Thyroid gland (tissue), 4 donors: ENCODE measurements at regions not wholly inside any gene's neighbourhood (a gene's known extent, or its start where the extent isn't known, plus 50 kb on each side); places are given as distances from the start of the nearest gene placed in this dataset.
"Not testable (repeated sequence)": the region's sequence is repeated elsewhere in the genome, so short reads cannot be mapped to it uniquely, and the experiment has no call there.

Experiments
- DNase-seq, 2 donors: peaks; one replicate each; pipeline ENCODE4 v3.0.0-alpha.2; 2019
- H3K27ac ChIP-seq, 3 donors: fragments of 200-600 bp; sonication (generic); 1 replicate in 2 of 3; 2 replicates in 1 of 3; pipeline ENCODE4 v1.5.1; 2016 to 2019; ENCODE audit warnings: mild to moderate bottlenecking in 1 of 3, moderate library complexity in 1 of 3
- H3K27me3 ChIP-seq: fragments of 200-600 bp; sonication (generic); one replicate; pipeline ENCODE4 v1.5.1; 2019
- H3K36me3 ChIP-seq, 2 donors: fragments of 200-600 bp; sonication (generic); one replicate each; pipeline ENCODE4 v1.5.1; 2016 to 2019
- H3K4me1 ChIP-seq, 2 donors: fragments of 200-600 bp; sonication (generic); one replicate each; pipeline ENCODE4 v1.5.1; 2017 to 2019
- H3K4me3 ChIP-seq, 3 donors: fragments of 200-600 bp; sonication (generic); replicated peaks in 1 of 3; 1 replicate in 2 of 3; 2 replicates in 1 of 3; pipeline ENCODE4 v1.5.1; 2016; ENCODE audit warnings: mild to moderate bottlenecking in 1 of 3
- H3K9me3 ChIP-seq: fragments of 200-600 bp; sonication (generic); one replicate; pipeline ENCODE4 v1.5.1; 2017
- CTCF ChIP-seq, 6 experiments: fragments of 200-600 bp in 3 of 6; fragments of 450-650 bp in 3 of 6; sonication (generic) in 3 of 6; IDR thresholded peaks; one replicate each; pipeline ENCODE4 v1.5.1; 2016 to 2019; ENCODE audit warnings: antibody characterized with exemption in 6 of 6, mild to moderate bottlenecking in 2 of 6, inconsistent platforms in 1 of 6, moderate library complexity in 1 of 6
- POLR2A ChIP-seq, 2 donors: fragments of 450-650 bp; IDR thresholded peaks; one replicate each; pipeline ENCODE4 v1.6.1; 2017; ENCODE audit warnings: antibody characterized with exemption in 2 of 2, mild to moderate bottlenecking in 2 of 2, moderate library complexity in 1 of 2
- WGBS, 2 donors: methylation state at CpG; one replicate each; pipeline ENCODE4 v1.1.5; 2017; 5-methylcytosine and 5-hydroxymethylcytosine counted together
- intact Hi-C: fragments of 100-400 bp; cut with DNase I; formaldehyde crosslinking; loops from one replicate; pipeline ENCODE4 v1.15.1; 2023

- no peak for DNase-seq
- WGBS, 2 donors: 66 to 75% methylated on average over 6 of the region's 6 CpGs
- Histone ChIP-seq H3K27me3 (no peaks in the 10 kb centered on the region), H3K4me3 (no peak overlapping the region), H3K27ac (no peak overlapping the region), H3K9me3 (no peaks in the 10 kb centered on the region), H3K4me1 (no peaks in the 10 kb centered on the region), H3K36me3 (no peaks in the 10 kb centered on the region)
- no peak for TF ChIP-seq CTCF (IDR thresholded peaks at IDR 0.05)
- TF ChIP-seq POLR2A (IDR thresholded peaks at IDR 0.05): no peak
- intact Hi-C loops: no loop called here
Observed at GRCh38 chr13:26486550-26486949, 70.9 kb upstream of the WASF3 start.

DNA sequence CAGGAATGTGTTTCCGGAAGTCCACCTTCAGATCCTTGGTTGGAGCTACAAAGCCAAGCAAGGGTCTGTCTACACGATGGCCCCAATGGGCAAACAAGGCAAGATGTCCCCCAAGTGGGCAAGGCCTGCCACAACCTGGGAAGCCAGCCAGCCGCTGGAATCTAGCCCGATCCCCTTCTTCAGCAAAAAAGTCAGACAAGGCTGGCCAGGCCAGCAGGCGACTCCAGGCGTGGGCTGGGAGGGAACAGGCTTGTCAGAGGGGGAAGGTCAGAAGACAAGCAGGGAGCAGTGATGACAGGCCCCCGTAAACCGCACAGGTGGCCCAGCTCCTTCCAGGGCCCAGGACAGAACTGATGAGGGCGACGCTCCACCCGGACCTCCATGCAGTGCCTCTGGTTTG is 69.7 kb upstream of the WASF3 start:
- Histone ChIP-seq H3K36me3 (no peaks in the 10 kb centered on the region), H3K4me1 (no peaks in the 10 kb centered on the region), H3K27me3 (no peaks in the 10 kb centered on the region), H3K9me3 (no peaks in the 10 kb centered on the region), H3K27ac (no peak overlapping the region), H3K4me3 (no peak overlapping the region)
- 86 to 95% methylated on average over 6 to 11 of the region's 11 CpGs for WGBS, 2 donors
- no peak for DNase-seq
- intact Hi-C loops: no loop called here
- TF ChIP-seq POLR2A (IDR thresholded peaks at IDR 0.05): no peak
- TF ChIP-seq CTCF (IDR thresholded peaks at IDR 0.05): no peak

DNA sequence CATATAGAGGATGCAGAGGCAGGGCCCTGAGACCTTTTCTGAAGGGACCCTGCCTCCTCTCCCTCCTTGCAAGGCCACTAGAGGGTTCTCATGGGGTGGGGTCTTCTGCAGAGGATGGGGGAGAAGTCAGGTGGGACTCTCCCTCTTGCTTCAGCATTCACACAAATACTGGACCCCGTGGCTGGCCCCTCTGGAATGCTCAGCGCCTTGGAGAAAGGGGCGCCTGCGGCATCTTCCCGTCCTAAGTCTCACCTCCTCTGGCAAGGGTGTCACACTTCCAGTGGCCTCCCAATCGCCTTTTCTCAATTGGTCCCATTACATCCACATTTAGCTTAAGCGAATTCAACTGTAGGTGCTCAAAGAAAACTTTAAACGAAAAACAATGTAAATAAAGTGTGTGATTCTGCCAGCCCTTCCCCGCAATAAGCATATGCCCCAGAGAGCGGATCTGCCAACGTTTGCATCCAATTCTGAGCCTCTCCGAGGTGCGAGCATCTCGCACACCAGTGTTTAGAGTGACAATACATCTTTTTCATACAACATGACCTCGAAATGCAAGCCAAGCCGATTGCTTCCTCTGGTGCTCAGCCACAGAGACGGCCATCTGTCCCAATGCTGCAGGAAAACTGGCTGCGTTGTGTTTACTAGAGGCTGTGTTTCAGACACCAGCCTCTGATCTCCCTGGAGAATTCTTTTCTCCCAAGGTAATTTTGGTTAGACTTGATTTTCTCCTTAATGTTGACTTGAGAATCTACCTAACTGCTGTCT is 69.1 kb upstream of the WASF3 start:
- no peak for DNase-seq
- TF ChIP-seq POLR2A (IDR thresholded peaks at IDR 0.05) (no peak), CTCF (IDR thresholded peaks at IDR 0.05) (no peak)
- 89% methylated on average over 18 of the region's 18 CpGs for WGBS, 2 donors

DNA sequence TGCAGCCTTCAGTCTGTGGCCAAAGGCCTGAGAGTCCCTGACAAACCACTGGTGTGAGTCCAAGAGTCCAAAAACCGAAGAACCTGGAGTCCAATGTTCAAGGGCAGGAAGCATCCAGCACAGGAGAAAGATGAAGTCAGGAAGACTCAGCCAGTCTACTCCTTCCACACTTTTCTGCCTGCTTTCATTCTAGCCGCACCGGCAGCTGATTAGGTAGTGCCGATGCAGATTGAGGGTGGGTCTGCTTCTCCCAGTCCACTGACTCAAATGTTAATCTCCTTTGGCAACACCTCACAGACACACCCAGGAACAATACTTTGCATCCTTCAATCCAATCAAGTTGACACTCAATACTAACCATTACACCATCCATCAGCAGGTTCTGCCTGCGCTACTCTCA is 65.2 kb upstream of the WASF3 start:
- H3K36me3 ChIP-seq, H3K4me3 ChIP-seq, H3K27ac ChIP-seq, H3K9me3 ChIP-seq, H3K4me1 ChIP-seq, H3K27me3 ChIP-seq, DNase-seq, intact Hi-C loops: not testable (repeated sequence)
- WGBS, 2 donors: 92 to 93% methylated on average over 5 of the region's 5 CpGs

More for the DNA sequence above, 69.1 kb upstream of the WASF3 start:
- H3K36me3 ChIP-seq: no peaks in the 10 kb centered on the region
- H3K9me3 ChIP-seq: no peaks in the 10 kb centered on the region
- H3K4me1 ChIP-seq: no peaks in the 10 kb centered on the region
- intact Hi-C loops: no loop called here
- H3K4me3 ChIP-seq: no peak overlapping the region
- no peak overlapping the region for H3K27ac ChIP-seq
- no peaks in the 10 kb centered on the region for H3K27me3 ChIP-seq

DNA sequence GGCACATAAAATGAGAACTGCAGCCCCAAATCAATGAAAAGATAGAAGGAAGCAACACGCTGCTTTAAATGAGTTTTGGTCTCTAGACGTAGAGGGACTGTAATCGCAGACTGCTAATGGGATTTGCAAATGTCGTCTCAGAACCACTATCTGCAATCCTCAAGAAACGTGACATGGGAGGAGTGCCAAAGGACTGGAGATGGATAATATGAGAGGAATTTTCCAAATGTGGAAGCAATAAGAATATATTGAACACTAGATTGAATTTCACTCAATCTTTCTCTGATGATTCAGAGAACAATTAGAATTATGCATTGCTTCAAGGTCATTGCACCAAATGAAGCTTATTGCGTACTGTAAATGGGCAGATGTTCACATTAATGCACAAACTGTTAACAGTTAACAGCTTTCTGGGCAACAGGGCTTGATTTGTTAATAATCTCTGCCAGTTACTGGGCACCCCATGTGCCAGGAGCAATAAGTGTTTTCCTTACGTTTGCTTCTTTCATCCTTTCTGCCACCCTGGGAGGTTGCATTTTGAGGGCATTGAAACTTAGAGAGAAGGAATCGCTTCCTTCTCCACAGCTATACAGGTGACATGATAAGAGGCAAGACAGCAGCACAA is 62.8 kb upstream of the WASF3 start:
- Histone ChIP-seq H3K36me3 (no peaks in the 10 kb centered on the region), H3K4me1 (peaks cover 0 to 7% of the 10 kb centered on the region in 2 donors), H3K4me3 (no peak overlapping the region), H3K27me3 (no peaks in the 10 kb centered on the region), H3K9me3 (no peaks in the 10 kb centered on the region), H3K27ac (no peak overlapping the region)
- intact Hi-C loops: loop anchor here (5.0 kb wide), 1 partner anchor 312 kb away; no protein-coding TSS in a partner anchor
- TF ChIP-seq CTCF (IDR thresholded peaks at IDR 0.05) (no peak), POLR2A (IDR thresholded peaks at IDR 0.05) (no peak)
- no peak for DNase-seq
- WGBS, 2 donors: 73 to 83% methylated on average over 8 of the region's 8 CpGs
